HepG2 (cell line): ENCODE measurements at regions not wholly inside any gene's neighbourhood (a gene's known extent, or its start where the extent isn't known, plus 50 kb on each side); places are given as distances from the start of the nearest gene placed in this dataset.

ENCODE experiments used
- ATAC-seq: fragments of 200-7000 bp; cut with Tn5 transposase; 3 replicates; pipeline ENCODE4 v1.9.1; 2020; ENCODE audit warnings: mild to moderate bottlenecking, moderate library complexity
- BruUV-seq: library from RNA; stranded (reverse); fragments of 400-500 nt; replicated peaks from 2 replicates; lab custom pipeline; 2021; lab: Mats Ljungman, UMichigan
- CTCF ChIA-PET: fragments of 300-600 bp; formaldehyde crosslinking; extraction: SDS; loops from one replicate; lab custom pipeline; 2021; ENCODE audit warnings: low total read pairs, inconsistent platforms, low intra/inter-chr PET ratio; lab: Yijun Ruan, JAX
- POLR2A ChIA-PET: fragments of 350-600 bp; sonication (Branson Sonifier 250); formaldehyde crosslinking; loops from one replicate; lab custom pipeline; 2020; ENCODE audit warnings: antibody characterized with exemption, inconsistent platforms; lab: Yijun Ruan, JAX
- DNase-seq: peaks from one replicate; pipeline ENCODE4 v3.0.0-alpha.2; 2015; ENCODE audit warnings: low spot score
- FAIRE-seq: peaks from 3 replicates; lab custom pipeline; 2011; peaks lifted over from hg19 to GRCh38; lab: Jason Lieb, UNC
- H2AFZ ChIP-seq: one replicate; pipeline ENCODE4 v1.6.1; 2011; ENCODE audit warnings: low read length, inconsistent platforms
- H3K27ac ChIP-seq: fragments of 300-600 bp; 3 replicates; pipeline ENCODE4 v1.8.0; 2011; ENCODE audit warnings: mixed run types, mild to moderate bottlenecking, mixed read lengths, low read length, inconsistent platforms; ENCODE audit not compliant: insufficient read depth; ENCODE audit errors: extremely low read length
- H3K27me3 ChIP-seq, 2 experiments: fragments of 200-600 bp in 1 of 2; 2 replicates in 1 of 2; 3 replicates in 1 of 2; pipeline versions ENCODE4 v1.6.0 to v1.8.0; 2011; ENCODE audit warnings: low read length in 2 of 2, mild to moderate bottlenecking in 2 of 2, moderate library complexity in 2 of 2, inconsistent platforms in 1 of 2; ENCODE audit not compliant: insufficient read depth in 2 of 2, control insufficient read depth in 1 of 2
- H3K36me3 ChIP-seq, 2 experiments: fragments of 200-600 bp in 1 of 2; replicated peaks in 1 of 2; 2 replicates in 1 of 2; 3 replicates in 1 of 2; pipeline versions ENCODE4 v1.5.1 to v1.8.0; 2011; ENCODE audit warnings: low read length in 2 of 2, inconsistent platforms in 1 of 2; ENCODE audit not compliant: insufficient read depth in 2 of 2, control insufficient read depth in 1 of 2
- H3K4me1 ChIP-seq: 2 replicates; pipeline ENCODE4 v1.5.1; 2012; ENCODE audit warnings: low read length, inconsistent platforms; ENCODE audit not compliant: insufficient read depth
- H3K4me2 ChIP-seq: 2 replicates; pipeline ENCODE4 v1.6.0; 2011; ENCODE audit warnings: low read depth, low read length, inconsistent platforms
- H3K4me3 ChIP-seq, 3 experiments: fragments of 200-600 bp in 1 of 3; sonication (generic), shearing (Covaris generic) in 1 of 3; replicated peaks in 1 of 3; 2 replicates each; pipeline ENCODE4 v1.5.1; 2011 to 2016; ENCODE audit warnings: low read length in 3 of 3, inconsistent platforms in 2 of 3, low read depth in 2 of 3, mild to moderate bottlenecking in 2 of 3, control low read depth in 1 of 3, mixed read lengths in 1 of 3; ENCODE audit not compliant: insufficient read depth in 1 of 3
- H3K79me2 ChIP-seq: one replicate; pipeline ENCODE4 v1.6.1; 2011; ENCODE audit warnings: low read length, inconsistent platforms; ENCODE audit not compliant: insufficient read depth
- H3K9ac ChIP-seq: 2 replicates; pipeline ENCODE4 v1.6.0; 2011; ENCODE audit warnings: mild to moderate bottlenecking, low read depth, low read length, inconsistent platforms; ENCODE audit not compliant: insufficient read depth
- H3K9me3 ChIP-seq: 2 replicates; pipeline ENCODE4 v1.5.1; 2012; ENCODE audit warnings: mild to moderate bottlenecking, low read length
- H4K20me1 ChIP-seq: 2 replicates; pipeline ENCODE4 v1.6.0; 2011; ENCODE audit warnings: inconsistent platforms, mild to moderate bottlenecking, low read length, moderate library complexity; ENCODE audit not compliant: insufficient read depth
- ESRRA ChIP-seq: sonication (generic); formaldehyde crosslinking; IDR thresholded peaks from 2 replicates; pipeline ENCODE4 v1.5.1; 2020; ENCODE audit warnings: mild to moderate bottlenecking, low read depth, missing genetic modification reagents
- FIP1L1 ChIP-seq: fragments of 200-400 bp; formaldehyde crosslinking; IDR thresholded peaks from 2 replicates; pipeline ENCODE4 v1.6.1; 2018; ENCODE audit warnings: low read depth, mild to moderate bottlenecking, low read length, moderate library complexity, borderline replicate concordance; ENCODE audit not compliant: insufficient read depth
- HBP1 ChIP-seq: IDR thresholded peaks from 2 replicates; pipeline ENCODE4 v1.6.1; 2016; ENCODE audit warnings: low read depth, control low read depth
- HNF1A ChIP-seq, 2 experiments: sonication (generic) in 1 of 2; formaldehyde crosslinking in 1 of 2; IDR thresholded peaks; 2 replicates each; pipeline versions ENCODE4 v1.4.0 to v1.6.1; 2016 to 2020; ENCODE audit warnings: borderline replicate concordance in 1 of 2, low read depth in 1 of 2, mild to moderate bottlenecking in 1 of 2, missing genetic modification reagents in 1 of 2
- HNRNPUL1 ChIP-seq: fragments of 200-400 bp; formaldehyde crosslinking; IDR thresholded peaks from 2 replicates; pipeline ENCODE4 v1.6.1; 2017; ENCODE audit warnings: low read depth, mild to moderate bottlenecking, low read length, moderate library complexity
- KDM1A ChIP-seq: IDR thresholded peaks from 2 replicates; pipeline ENCODE4 v1.6.1; 2016; ENCODE audit warnings: missing compliant biosample characterization
- RBM22 ChIP-seq: fragments of 200-400 bp; formaldehyde crosslinking; optimal IDR thresholded peaks from 2 replicates; pipeline ENCODE3; 2017; ENCODE audit warnings: mild to moderate bottlenecking, low read length, moderate library complexity
- RBM39 ChIP-seq: fragments of 200-400 bp; formaldehyde crosslinking; IDR thresholded peaks from one replicate; pipeline ENCODE4 v1.6.1; 2018; ENCODE audit warnings: antibody characterized with exemption, mild to moderate bottlenecking, low read depth, low read length; ENCODE audit not compliant: poor library complexity, severe bottlenecking
- YEATS2 ChIP-seq: sonication (generic); formaldehyde crosslinking; IDR thresholded peaks from 2 replicates; pipeline ENCODE4 v1.4.0; 2020; ENCODE audit warnings: missing genetic modification reagents, borderline replicate concordance
- ZNF180 ChIP-seq: sonication (generic); formaldehyde crosslinking; IDR thresholded peaks from 2 replicates; pipeline ENCODE4 v1.4.0; 2020; ENCODE audit warnings: low read depth, missing genetic modification reagents, borderline replicate concordance
- ZNF207 ChIP-seq: fragments of 450-650 bp; IDR thresholded peaks from 2 replicates; pipeline ENCODE4 v1.6.1; 2016; ENCODE audit warnings: antibody characterized with exemption, borderline replicate concordance
- ZNF432 ChIP-seq: sonication (generic); formaldehyde crosslinking; IDR thresholded peaks from 2 replicates; pipeline ENCODE4 v1.5.0; 2020; ENCODE audit warnings: missing genetic modification reagents, mild to moderate bottlenecking, borderline replicate concordance
- ZNF460 ChIP-seq: sonication (generic); formaldehyde crosslinking; IDR thresholded peaks from 2 replicates; pipeline ENCODE4 v1.5.1; 2020; ENCODE audit warnings: missing genetic modification reagents, mild to moderate bottlenecking, borderline replicate concordance
- ZNF496 ChIP-seq: sonication (generic); formaldehyde crosslinking; IDR thresholded peaks from 2 replicates; pipeline ENCODE4 v1.8.1; 2023; ENCODE audit warnings: mild to moderate bottlenecking, moderate library complexity, missing genetic modification reagents; ENCODE audit not compliant: insufficient replicate concordance
- ZNF510 ChIP-seq: sonication (generic); formaldehyde crosslinking; IDR thresholded peaks from 2 replicates; pipeline ENCODE4 v1.4.0; 2020; ENCODE audit warnings: low read depth, mild to moderate bottlenecking, missing genetic modification reagents
- ZNF513 ChIP-seq: sonication (generic); formaldehyde crosslinking; conservative IDR thresholded peaks from 2 replicates; pipeline ENCODE4 v1.5.0; 2020; ENCODE audit warnings: missing genetic modification reagents
- ZSCAN31 ChIP-seq: sonication (generic); formaldehyde crosslinking; IDR thresholded peaks from 2 replicates; pipeline ENCODE4 v1.5.0; 2020; ENCODE audit warnings: low read depth, mild to moderate bottlenecking, missing genetic modification reagents
- WGBS: methylation state at CpG from one replicate; pipeline ENCODE4 v1.1.6; 2017; ENCODE audit warnings: low lambda C conversion rate; 5-methylcytosine and 5-hydroxymethylcytosine counted together
- in situ Hi-C: cut with HindIII; loops from 2 replicates; pipeline ENCODE4 v1.10.0; 2017; ENCODE audit warnings: low pct_unique_long_range_greater_than_20kb; ENCODE audit not compliant: extremely low pct_ligation_motif_present
- intact Hi-C: fragments of 100-400 bp; cut with micrococcal nuclease; formaldehyde crosslinking; loops from one replicate; pipeline ENCODE4 v1.10.0; 2022; ENCODE audit not compliant: unreplicated experiment

- no peak for TF ChIP-seq HBP1 (CRISPR knock-in tag)
- TF ChIP-seq FIP1L1 = no peak
- no peak for TF ChIP-seq ZNF513 (CRISPR knock-in tag)
- TF ChIP-seq ZSCAN31 (CRISPR knock-in tag) = no peak
- TF ChIP-seq RBM22 = no peak
These were observed 236.7 kb downstream of the PCDH7 start (continued) for GRCh38 chr4:30956916-30957315.

GRCh38 chr4:30957706-30958105 lies 237.5 kb downstream of the PCDH7 start:
- POLR2A ChIA-PET = no interaction called here
- no peaks in the 10 kb centered on the region for H3K4me1 ChIP-seq
- WGBS = 0% methylated on average over 4 of the region's 4 CpGs
- TF ChIP-seq ZNF496 (CRISPR knock-in tag) = no peak
- TF ChIP-seq KDM1A = no peak
- no peak for TF ChIP-seq HNF1A (IDR thresholded peaks at IDR 0.05; ENCODE audit: low read depth)
- TF ChIP-seq HNF1A (CRISPR knock-in tag; IDR thresholded peaks at IDR 0.05; ENCODE audit: borderline replicate concordance) = no peak
- no peak for TF ChIP-seq YEATS2
- TF ChIP-seq ZNF432 (CRISPR knock-in tag) = no peak
- TF ChIP-seq ZNF180 (CRISPR knock-in tag) = no peak
- no peak for TF ChIP-seq ZNF510 (CRISPR knock-in tag)
- TF ChIP-seq ZNF207 = no peak
- no peak for TF ChIP-seq ESRRA (CRISPR knock-in tag)
- TF ChIP-seq RBM39 = no peak
- no peak for TF ChIP-seq ZNF460 (CRISPR knock-in tag)
- no peak for TF ChIP-seq HNRNPUL1

More at GRCh38 chr4:30957706-30958105, 237.5 kb downstream of the PCDH7 start:
- in situ Hi-C loops = no loop called here
- H3K9me3 ChIP-seq = no peaks in the 10 kb centered on the region
- BruUV-seq = no TSS peak
- FAIRE-seq = no peak
- no peak overlapping the region for H3K27ac ChIP-seq
- no peak for DNase-seq
- H2AFZ ChIP-seq = no peak overlapping the region
- intact Hi-C loops = no loop called here
- H3K9ac ChIP-seq = no peak overlapping the region
- no peaks in the 10 kb centered on the region for H4K20me1 ChIP-seq
- no peaks in the 10 kb centered on the region for H3K79me2 ChIP-seq
- no peak for ATAC-seq
- no peak overlapping the region for H3K4me3 ChIP-seq
- CTCF ChIA-PET = no interaction called here
- no peak overlapping the region for H3K4me2 ChIP-seq
- H3K27me3 ChIP-seq = no peaks in the 10 kb centered on the region
- no peaks in the 10 kb centered on the region for H3K36me3 ChIP-seq
